ENCODE measurements at regions not wholly inside any gene's neighbourhood (a gene's known extent, or its start where the extent isn't known, plus 50 kb on each side); places are given as distances from the start of the nearest gene placed in this dataset.

GRCh38 chr12:83318386-83319098 is 631.8 kb downstream of the TMTC2 start:
- peak; percentile 1 for DNase-seq (ENCODE audit: low read depth)
- in situ Hi-C loops (cut with HindIII; ENCODE audit: low sequenced_read_pairs) = no loop called here
- TF ChIP-seq, protein P1, sequence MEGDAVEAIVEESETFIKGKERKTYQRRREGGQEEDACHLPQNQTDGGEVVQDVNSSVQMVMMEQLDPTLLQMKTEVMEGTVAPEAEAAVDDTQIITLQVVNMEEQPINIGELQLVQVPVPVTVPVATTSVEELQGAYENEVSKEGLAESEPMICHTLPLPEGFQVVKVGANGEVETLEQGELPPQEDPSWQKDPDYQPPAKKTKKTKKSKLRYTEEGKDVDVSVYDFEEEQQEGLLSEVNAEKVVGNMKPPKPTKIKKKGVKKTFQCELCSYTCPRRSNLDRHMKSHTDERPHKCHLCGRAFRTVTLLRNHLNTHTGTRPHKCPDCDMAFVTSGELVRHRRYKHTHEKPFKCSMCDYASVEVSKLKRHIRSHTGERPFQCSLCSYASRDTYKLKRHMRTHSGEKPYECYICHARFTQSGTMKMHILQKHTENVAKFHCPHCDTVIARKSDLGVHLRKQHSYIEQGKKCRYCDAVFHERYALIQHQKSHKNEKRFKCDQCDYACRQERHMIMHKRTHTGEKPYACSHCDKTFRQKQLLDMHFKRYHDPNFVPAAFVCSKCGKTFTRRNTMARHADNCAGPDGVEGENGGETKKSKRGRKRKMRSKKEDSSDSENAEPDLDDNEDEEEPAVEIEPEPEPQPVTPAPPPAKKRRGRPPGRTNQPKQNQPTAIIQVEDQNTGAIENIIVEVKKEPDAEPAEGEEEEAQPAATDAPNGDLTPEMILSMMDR (IDR thresholded peaks at IDR 0.05; ENCODE audit: low read depth, low read length, missing control alignments) = no peak
- H3K4me3 ChIP-seq (ENCODE audit: low read depth, low read length) = no peak overlapping the region

GRCh38 chr12:83317595-83317994 is 630.9 kb downstream of the TMTC2 start:
- TF ChIP-seq, protein P1 (IDR thresholded peaks at IDR 0.05; ENCODE audit: low read depth, low read length, missing control alignments) = no peak
- in situ Hi-C loops (cut with HindIII; ENCODE audit: low sequenced_read_pairs) = no loop called here
- no peak for DNase-seq (ENCODE audit: low read depth)
- no peak overlapping the region for H3K4me3 ChIP-seq (ENCODE audit: low read depth, low read length)

DNA sequence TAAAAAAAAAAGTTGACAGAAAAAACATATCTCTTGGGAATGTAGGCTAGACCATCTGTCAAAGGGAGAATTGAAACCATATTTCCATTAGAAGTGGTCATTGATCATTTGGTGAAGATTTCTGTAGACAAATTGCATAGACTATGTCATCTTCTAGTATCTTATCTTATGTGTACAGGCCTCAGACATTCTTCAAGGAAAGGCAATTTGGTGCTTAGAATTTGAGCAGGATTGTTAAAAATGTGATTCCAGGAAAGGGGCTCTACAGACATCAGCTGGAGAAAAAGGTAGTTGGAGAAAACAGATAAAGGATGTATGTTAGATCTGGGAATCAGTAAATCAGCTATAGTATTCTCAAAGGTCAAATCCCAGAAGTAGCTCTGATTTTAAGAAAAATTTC is 627.1 kb downstream of the TMTC2 start:
- in situ Hi-C loops (cut with HindIII; ENCODE audit: low sequenced_read_pairs) = no loop called here
- no peak for DNase-seq (ENCODE audit: low read depth)
- no peak overlapping the region for H3K4me3 ChIP-seq (ENCODE audit: low read depth, low read length)
- TF ChIP-seq, protein P1 (IDR thresholded peaks at IDR 0.05; ENCODE audit: low read depth, low read length, missing control alignments) = no peak

DNA sequence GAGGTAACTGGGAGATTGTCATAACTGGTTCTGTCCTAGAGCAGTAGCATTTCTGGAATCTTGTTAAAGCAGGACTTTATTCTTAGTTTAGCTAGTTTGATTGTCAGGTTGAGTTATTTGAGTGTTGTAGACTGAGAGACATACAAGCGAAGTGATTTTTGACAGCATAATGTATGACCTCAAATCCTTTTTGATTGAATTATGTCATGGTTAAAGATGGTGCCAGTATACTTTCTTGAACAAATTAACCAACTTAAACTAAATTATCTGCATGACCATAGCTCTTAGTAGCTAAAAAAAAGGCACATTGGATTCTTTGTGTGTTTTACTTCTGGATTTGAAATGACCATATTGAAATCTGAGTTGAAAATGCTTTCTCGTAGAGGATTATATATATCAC is 626.6 kb downstream of the TMTC2 start:
- no peak overlapping the region for H3K4me3 ChIP-seq (ENCODE audit: low read depth, low read length)
- in situ Hi-C loops (cut with HindIII; ENCODE audit: low sequenced_read_pairs) = no loop called here
- TF ChIP-seq, protein P1 (IDR thresholded peaks at IDR 0.05; ENCODE audit: low read depth, low read length, missing control alignments) = no peak
- no peak for DNase-seq (ENCODE audit: low read depth)

GRCh38 chr12:83276904-83277303 is 590.2 kb downstream of the TMTC2 start:
- TF ChIP-seq, protein P1 (IDR thresholded peaks at IDR 0.05; ENCODE audit: low read depth, low read length, missing control alignments) = no peak
- DNase-seq (ENCODE audit: low read depth) = no peak
- no peak overlapping the region for H3K4me3 ChIP-seq (ENCODE audit: low read depth, low read length)
- in situ Hi-C loops (cut with HindIII; ENCODE audit: low sequenced_read_pairs) = no loop called here

DNA sequence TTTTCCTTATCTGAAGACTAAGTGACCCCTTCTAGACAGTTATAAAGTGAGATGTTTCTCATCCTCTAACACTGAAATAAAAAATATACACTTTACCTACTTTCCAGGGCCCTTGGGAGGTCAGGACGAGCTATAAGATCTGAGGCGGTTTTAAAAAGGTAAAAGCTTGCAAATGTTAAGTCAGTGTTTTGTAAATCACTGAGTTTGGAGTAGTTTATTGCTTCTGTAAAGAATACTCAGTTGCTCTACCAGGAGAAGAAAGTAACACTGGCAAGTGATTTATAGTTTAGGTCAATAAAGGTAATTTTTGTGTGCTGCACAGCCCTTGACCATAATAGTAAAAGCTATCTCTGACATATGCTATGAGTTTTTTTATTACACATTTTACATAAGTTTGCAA is 584.5 kb downstream of the TMTC2 start:
- no peak for DNase-seq (ENCODE audit: low read depth)
- in situ Hi-C loops (cut with HindIII; ENCODE audit: low sequenced_read_pairs) = no loop called here
- H3K4me3 ChIP-seq (ENCODE audit: low read depth, low read length) = no peak overlapping the region
- TF ChIP-seq, protein P1 (IDR thresholded peaks at IDR 0.05; ENCODE audit: low read depth, low read length, missing control alignments) = no peak

Data from astrocyte of the cerebellum (primary cell).